ENCODE measurements at regions not wholly inside any gene's neighbourhood (a gene's known extent, or its start where the extent isn't known, plus 50 kb on each side); places are given as distances from the start of the nearest gene placed in this dataset.

GRCh38 chr18:21181766-21182165 lies 60.3 kb upstream of the GREB1L start:
- POLR2A ChIA-PET: interaction anchor here (0.6 kb wide), 1 partner anchor 187 kb away, joined by 3 read pairs; no protein-coding TSS in a partner anchor
- no peak overlapping the region for H3K9ac ChIP-seq (ENCODE audit: control insufficient read depth, insufficient read depth, low read length)
- FAIRE-seq: no peak
- TF ChIP-seq ZBTB11 (CRISPR knock-in tag; IDR thresholded peaks at IDR 0.05) (no peak), HCFC1 (IDR thresholded peaks at IDR 0.05; ENCODE audit: low read length) (no peak), IRF5 (IDR thresholded peaks at IDR 0.05; ENCODE audit: borderline replicate concordance) (no peak), STAT3 (IDR thresholded peaks at IDR 0.05; ENCODE audit: low read depth, low read length) (no peak), YY1 (IDR thresholded peaks at IDR 0.05; ENCODE audit: low read depth, low read length) (no peak), RAD51 (IDR thresholded peaks at IDR 0.05) (no peak), EGR1 (IDR thresholded peaks at IDR 0.05; ENCODE audit: borderline replicate concordance in 1 of 2, low read depth in 2 of 2, low read length in 2 of 2) (no peak), SMC3 (IDR thresholded peaks at IDR 0.05; ENCODE audit: borderline replicate concordance, low read length) (no peak), STAT1 (conservative IDR thresholded peaks at IDR 0.05) (no peak), PBX3 (IDR thresholded peaks at IDR 0.05; ENCODE audit: insufficient replicate concordance, low read depth, low read length) (no peak), NKRF (conservative IDR thresholded peaks at IDR 0.05) (no peak), DPF2 (IDR thresholded peaks at IDR 0.05) (no peak), MAX (IDR thresholded peaks at IDR 0.05; ENCODE audit: low read depth, low read length) (no peak)

More at GRCh38 chr18:21181766-21182165, 60.3 kb upstream of the GREB1L start:
- intact Hi-C loops (cut with micrococcal nuclease; ENCODE audit: unreplicated experiment) (no loop called here), in situ Hi-C loops (cut with MboI) (loop anchor here (25.0 kb wide), 1 partner anchor 94 kb away; no protein-coding TSS in a partner anchor)
- Histone ChIP-seq H3K27me3 (replicated peaks in 1 of 2; ENCODE audit: control insufficient read depth in 2 of 2, insufficient read depth in 2 of 2, low read length in 1 of 2) (no peaks in the 10 kb centered on the region), H2AFZ (ENCODE audit: control insufficient read depth, low read depth, low read length) (no peak overlapping the region), H3K36me3 (ENCODE audit: control insufficient read depth in 2 of 2, insufficient read depth in 2 of 2, low read length in 1 of 2) (no peaks in the 10 kb centered on the region), H3K4me3 (no peak overlapping the region), H3K27ac (ENCODE audit: control insufficient read depth, insufficient read depth) (no peak overlapping the region), H3K4me1 (ENCODE audit: control insufficient read depth, insufficient read depth, low read length) (no peaks in the 10 kb centered on the region), H4K20me1 (ENCODE audit: control insufficient read depth, insufficient read depth) (no peaks in the 10 kb centered on the region), H3K9me3 (replicated peaks; ENCODE audit: control insufficient read depth, insufficient read depth, low read length) (no peaks in the 10 kb centered on the region), H3K79me2 (ENCODE audit: control insufficient read depth, insufficient read depth, low read length) (no peaks in the 10 kb centered on the region), H3K4me2 (ENCODE audit: control insufficient read depth, insufficient read depth) (no peak overlapping the region)
- RAD21 ChIA-PET (ENCODE audit: unreplicated experiment): interaction anchor here (1.2 kb wide), 1 partner anchor 12 kb away, joined by 3 read pairs; no protein-coding TSS in a partner anchor
- ATAC-seq: no peak
- SMC1A ChIA-PET (ENCODE audit: uncharacterized antibody, unreplicated experiment): no interaction called here
- no TSS peak for BruUV-seq (replicated peaks)
- WGBS (ENCODE audit: insufficient coverage, insufficient replicate concordance, low lambda C conversion rate, missing lambda C conversion rate): 12% methylated on average over 3 of the region's 3 CpGs
- no peak for DNase-seq (ENCODE audit: low read depth, low spot score)
- CTCF ChIA-PET: interaction anchor here (0.6 to 3.3 kb wide), 5 partner anchors 10 to 215 kb away, joined by 3 to 17 read pairs (median 3); no protein-coding TSS in a partner anchor
